BE2C (cell line): ENCODE measurements at regions not wholly inside any gene's neighbourhood (a gene's known extent, or its start where the extent isn't known, plus 50 kb on each side); places are given as distances from the start of the nearest gene placed in this dataset.
"Not testable (repeated sequence)": the region's sequence is repeated elsewhere in the genome, so short reads cannot be mapped to it uniquely, and the experiment has no call there.

Experiments used
- DNase-seq: peaks from one replicate; pipeline ENCODE4 v3.0.0-alpha.2; 2020
- H3K27me3 ChIP-seq: fragments of 250-450 bp; sonication (Bioruptor Pico); 2 replicates; pipeline ENCODE4 v1.5.1; 2020; ENCODE audit warnings: mild to moderate bottlenecking
- H3K36me3 ChIP-seq: fragments of 250-450 bp; sonication (Bioruptor Pico); 2 replicates; pipeline ENCODE4 v1.5.1; 2020; ENCODE audit warnings: mild to moderate bottlenecking
- H3K4me1 ChIP-seq: fragments of 250-450 bp; sonication (Bioruptor Pico); 2 replicates; pipeline ENCODE4 v1.5.1; 2020
- H3K4me3 ChIP-seq: 2 replicates; pipeline ENCODE4 v1.5.1; 2011; ENCODE audit warnings: low read depth, low read length
- H3K9me3 ChIP-seq: fragments of 250-450 bp; sonication (Bioruptor Pico); 2 replicates; pipeline ENCODE4 v1.5.1; 2020
- TF ChIP-seq, protein P1 (sequence below): IDR thresholded peaks from 2 replicates; pipeline ENCODE4 v1.5.1; 2012; ENCODE audit warnings: mild to moderate bottlenecking, low read depth, low read length

DNA sequence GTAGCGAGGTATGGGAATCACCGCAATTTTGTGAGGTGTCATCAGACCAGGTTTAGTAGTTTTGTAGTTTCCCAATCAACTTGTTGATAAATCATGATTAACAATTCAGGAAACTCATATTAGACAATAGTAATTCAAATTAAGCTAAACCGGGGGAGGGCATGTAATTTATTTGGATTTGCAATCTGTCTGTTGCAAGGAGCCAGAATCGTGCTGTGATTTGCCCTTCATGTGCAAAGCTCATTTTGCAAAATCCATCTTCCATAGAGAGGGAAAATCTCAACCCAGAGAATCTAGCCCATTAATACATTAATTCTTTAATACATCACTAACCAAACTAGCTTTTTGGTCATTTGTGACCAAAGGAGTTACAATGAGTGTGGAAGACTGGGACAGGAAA is 164.7 kb upstream of the TRPM3 start:
- no peaks in the 10 kb centered on the region for H3K4me1 ChIP-seq
- no peak overlapping the region for H3K4me3 ChIP-seq
- peaks cover 2% of the 10 kb centered on the region; the same call in 1 of the 2 replicates for H3K27me3 ChIP-seq
- no peaks in the 10 kb centered on the region for H3K9me3 ChIP-seq
- DNase-seq = no peak
- TF ChIP-seq, protein P1, sequence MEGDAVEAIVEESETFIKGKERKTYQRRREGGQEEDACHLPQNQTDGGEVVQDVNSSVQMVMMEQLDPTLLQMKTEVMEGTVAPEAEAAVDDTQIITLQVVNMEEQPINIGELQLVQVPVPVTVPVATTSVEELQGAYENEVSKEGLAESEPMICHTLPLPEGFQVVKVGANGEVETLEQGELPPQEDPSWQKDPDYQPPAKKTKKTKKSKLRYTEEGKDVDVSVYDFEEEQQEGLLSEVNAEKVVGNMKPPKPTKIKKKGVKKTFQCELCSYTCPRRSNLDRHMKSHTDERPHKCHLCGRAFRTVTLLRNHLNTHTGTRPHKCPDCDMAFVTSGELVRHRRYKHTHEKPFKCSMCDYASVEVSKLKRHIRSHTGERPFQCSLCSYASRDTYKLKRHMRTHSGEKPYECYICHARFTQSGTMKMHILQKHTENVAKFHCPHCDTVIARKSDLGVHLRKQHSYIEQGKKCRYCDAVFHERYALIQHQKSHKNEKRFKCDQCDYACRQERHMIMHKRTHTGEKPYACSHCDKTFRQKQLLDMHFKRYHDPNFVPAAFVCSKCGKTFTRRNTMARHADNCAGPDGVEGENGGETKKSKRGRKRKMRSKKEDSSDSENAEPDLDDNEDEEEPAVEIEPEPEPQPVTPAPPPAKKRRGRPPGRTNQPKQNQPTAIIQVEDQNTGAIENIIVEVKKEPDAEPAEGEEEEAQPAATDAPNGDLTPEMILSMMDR = no peak
- no peaks in the 10 kb centered on the region for H3K36me3 ChIP-seq

DNA sequence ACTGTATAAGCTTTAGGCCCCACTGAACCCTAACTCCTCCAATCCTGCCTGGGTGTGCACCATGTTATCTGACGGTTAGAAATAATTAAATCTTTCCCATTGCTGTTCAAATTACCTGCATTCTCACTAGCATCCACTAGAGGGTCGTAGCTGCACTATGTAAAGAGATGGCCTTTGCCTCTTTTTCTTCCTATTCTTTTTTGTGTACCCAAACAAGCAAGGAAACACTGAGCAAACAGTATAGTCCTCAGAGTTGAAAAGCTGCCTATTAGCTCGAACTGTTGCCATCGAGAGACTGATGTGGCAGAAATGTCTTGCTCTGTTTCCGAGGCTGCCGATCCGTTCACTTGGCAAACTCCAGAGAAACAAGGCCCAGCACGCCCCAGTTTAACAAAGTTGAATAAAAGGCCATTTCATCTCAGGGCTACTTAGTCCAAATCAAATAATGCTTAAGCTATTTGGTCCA is 163.8 kb upstream of the TRPM3 start:
- no peak overlapping the region for H3K4me3 ChIP-seq
- TF ChIP-seq, protein P1 = peak; percentile 95
- peak; percentile 65 for DNase-seq
- no peaks in the 10 kb centered on the region for H3K4me1 ChIP-seq
- no peaks in the 10 kb centered on the region for H3K9me3 ChIP-seq
- no peaks in the 10 kb centered on the region for H3K36me3 ChIP-seq
- H3K27me3 ChIP-seq = peaks cover 2% of the 10 kb centered on the region; the same call in 1 of the 2 replicates

DNA sequence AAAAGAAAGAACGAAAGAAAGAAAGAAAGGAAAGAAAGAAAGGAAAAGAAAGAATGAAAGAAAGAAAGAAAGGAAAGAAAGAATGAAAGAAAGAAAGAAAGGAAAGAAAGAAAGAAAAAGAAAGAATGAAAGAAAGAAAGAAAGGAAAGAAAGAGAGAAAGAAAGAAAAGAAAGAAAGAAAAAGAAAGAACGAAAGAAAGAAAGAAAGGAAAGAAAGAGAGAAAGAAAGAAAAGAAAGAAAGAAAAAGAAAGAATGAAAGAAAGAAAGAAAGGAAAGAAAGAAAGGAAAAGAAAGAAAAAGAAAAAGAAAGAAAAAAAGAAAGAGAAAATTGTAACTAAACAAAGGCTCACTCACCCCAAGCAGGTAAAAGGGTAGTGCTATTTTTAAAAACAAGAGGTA is 160.7 kb upstream of the TRPM3 start:
- not testable (repeated sequence) for H3K4me3 ChIP-seq, H3K36me3 ChIP-seq, H3K27me3 ChIP-seq, H3K9me3 ChIP-seq, H3K4me1 ChIP-seq, DNase-seq

DNA sequence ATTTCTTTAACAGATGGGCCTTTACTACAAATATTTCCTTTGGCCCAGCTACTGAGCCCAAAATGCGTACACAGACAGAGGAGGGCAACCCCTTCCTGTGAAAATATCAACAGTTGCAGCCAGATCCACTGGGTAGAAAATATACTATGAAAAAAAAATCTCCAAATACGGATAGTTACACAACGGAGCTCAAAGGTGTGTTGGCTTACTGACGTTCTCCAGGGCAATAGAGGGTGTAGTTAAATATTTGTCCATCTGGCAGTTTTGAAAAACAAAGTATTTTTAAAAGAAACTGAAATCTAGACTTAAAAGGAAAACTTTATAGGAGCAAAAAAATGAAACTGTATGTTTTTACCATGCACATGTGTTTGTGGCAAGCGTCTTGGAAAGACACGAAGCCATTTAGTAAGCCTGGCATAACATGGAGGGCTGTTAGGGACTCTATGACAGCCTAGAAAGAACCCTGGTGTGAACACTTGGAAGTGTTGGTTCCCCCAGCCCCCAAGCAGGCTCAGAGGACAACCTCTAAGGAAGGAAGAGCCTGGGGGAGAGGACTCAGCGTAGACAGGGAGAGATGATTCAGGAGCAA is 157.8 kb upstream of the TRPM3 start:
- H3K4me1 ChIP-seq = no peaks in the 10 kb centered on the region
- H3K27me3 ChIP-seq = no peaks in the 10 kb centered on the region
- no peak overlapping the region for H3K4me3 ChIP-seq
- DNase-seq = no peak
- TF ChIP-seq, protein P1 = no peak
- no peaks in the 10 kb centered on the region for H3K36me3 ChIP-seq
- no peaks in the 10 kb centered on the region for H3K9me3 ChIP-seq

DNA sequence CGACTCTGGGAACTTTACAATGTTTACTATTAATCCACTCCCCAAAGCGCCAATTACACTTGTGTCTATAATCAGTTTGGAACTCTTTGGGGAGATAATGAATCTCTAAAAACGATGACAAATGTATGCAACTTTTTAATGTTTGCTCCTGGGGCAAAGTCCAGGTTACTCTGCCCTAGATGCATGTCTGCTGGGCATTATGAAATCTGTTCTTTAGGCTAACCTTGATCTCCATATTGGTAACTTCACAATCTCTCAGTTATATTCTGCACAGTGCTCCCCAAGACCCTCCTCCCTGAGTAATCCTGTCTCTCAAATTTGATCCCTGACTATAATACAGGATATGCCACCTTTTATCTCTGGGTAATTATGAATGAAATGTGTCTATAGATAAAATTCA is 152.2 kb upstream of the TRPM3 start:
- H3K4me1 ChIP-seq = no peaks in the 10 kb centered on the region
- no peaks in the 10 kb centered on the region for H3K27me3 ChIP-seq
- H3K4me3 ChIP-seq = no peak overlapping the region
- H3K9me3 ChIP-seq = no peaks in the 10 kb centered on the region
- no peak for DNase-seq
- TF ChIP-seq, protein P1 = no peak
- H3K36me3 ChIP-seq = no peaks in the 10 kb centered on the region

DNA sequence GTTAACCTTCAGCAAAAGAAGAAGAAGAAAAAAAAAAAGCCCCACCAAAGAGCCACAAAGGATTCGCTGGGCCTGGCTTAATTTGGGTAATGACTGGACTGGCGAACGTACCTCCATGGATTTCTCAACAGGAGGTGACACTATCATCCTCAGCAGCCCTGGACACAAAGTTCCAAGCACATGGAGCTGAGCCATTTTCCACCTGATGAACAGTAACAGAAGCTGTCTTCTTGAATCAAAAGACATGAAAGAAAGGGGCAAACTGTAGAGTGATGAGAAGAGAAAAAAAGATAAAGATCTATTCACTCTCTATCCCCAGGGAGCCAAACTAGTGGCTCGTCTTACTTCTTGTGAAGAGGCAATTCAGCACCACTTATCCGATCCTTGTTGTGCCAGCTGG is 150.2 kb upstream of the TRPM3 start:
- Histone ChIP-seq H3K27me3 (no peaks in the 10 kb centered on the region), H3K4me3 (no peak overlapping the region), H3K4me1 (no peaks in the 10 kb centered on the region), H3K9me3 (no peaks in the 10 kb centered on the region), H3K36me3 (no peaks in the 10 kb centered on the region)
- no peak for DNase-seq
- TF ChIP-seq, protein P1 = no peak
